ENCODE measurements at regions not wholly inside any gene's neighbourhood (a gene's known extent, or its start where the extent isn't known, plus 50 kb on each side); places are given as distances from the start of the nearest gene placed in this dataset.
"Not testable (repeated sequence)": the region's sequence is repeated elsewhere in the genome, so short reads cannot be mapped to it uniquely, and the experiment has no call there.

GRCh38 chr5:163794993-163795392 lies 289.6 kb downstream of the MAT2B start:
- no peak for DNase-seq

DNA sequence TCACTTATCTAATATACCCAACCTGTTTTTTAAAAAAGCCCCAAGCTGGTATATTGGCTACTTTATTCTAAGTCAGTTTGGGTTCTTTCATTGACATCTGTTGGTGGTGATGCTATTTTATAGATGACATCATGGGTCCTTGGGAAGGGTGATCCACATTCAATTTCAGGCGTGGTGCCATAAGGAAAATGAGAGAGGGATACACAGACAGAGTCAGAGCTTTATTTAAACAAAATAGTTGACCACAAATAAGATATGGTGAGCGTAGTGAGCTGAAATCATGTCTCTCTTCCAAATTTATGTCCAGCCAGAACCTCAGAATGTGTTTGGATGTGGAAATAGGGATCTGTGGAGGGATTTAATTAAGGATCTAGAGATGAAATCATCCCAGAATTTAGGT lies 302.4 kb downstream of the MAT2B start:
- DNase-seq: no peak

- DNase-seq: no peak
Observed at GRCh38 chr5:163809473-163809872, 304.1 kb downstream of the MAT2B start.

GRCh38 chr5:163813900-163814299 lies 308.5 kb downstream of the MAT2B start:
- no peak for DNase-seq

- DNase-seq: no peak
Observed at GRCh38 chr5:163815240-163815791, 309.9 kb downstream of the MAT2B start.

DNA sequence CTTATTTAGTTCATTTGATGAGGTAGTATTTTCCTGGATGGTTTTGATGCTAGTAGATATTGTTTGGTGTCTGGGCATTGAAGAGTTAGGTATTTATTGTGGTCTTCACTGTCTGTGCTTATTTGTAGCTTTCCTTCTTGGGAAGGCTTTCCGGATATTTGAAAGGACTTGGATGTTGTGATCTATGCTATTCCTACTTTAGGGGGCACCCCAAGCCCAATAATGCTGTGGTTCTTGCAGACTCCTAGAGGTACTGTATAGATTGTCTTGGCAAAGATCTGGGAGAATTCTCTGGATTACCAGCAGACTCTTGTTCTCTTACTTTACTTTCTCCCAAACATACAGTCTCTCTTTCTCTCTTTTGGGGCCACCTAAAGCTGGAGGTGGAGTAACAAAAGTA lies 315.7 kb downstream of the MAT2B start:
- no peak for DNase-seq

DNA sequence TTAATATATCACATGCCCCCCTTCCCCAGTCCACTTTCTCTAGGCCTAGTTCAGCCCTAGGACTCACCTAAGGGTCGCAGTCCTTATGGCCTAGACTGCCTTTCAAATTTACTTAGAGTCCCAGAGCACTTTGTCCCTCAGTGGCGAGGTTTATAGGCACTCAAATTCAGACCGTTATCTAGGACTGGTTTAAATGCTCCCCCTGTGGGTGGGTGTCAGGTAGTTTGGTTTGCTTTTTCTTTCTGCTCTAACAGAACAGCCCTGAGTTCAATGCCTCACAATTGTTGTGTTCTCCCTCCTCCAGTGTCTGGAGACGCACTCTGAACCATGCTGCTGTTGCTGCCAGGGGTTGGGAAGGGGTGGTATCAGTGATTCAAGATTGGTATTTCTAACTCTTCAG lies 317.1 kb downstream of the MAT2B start:
- DNase-seq: no peak

DNA sequence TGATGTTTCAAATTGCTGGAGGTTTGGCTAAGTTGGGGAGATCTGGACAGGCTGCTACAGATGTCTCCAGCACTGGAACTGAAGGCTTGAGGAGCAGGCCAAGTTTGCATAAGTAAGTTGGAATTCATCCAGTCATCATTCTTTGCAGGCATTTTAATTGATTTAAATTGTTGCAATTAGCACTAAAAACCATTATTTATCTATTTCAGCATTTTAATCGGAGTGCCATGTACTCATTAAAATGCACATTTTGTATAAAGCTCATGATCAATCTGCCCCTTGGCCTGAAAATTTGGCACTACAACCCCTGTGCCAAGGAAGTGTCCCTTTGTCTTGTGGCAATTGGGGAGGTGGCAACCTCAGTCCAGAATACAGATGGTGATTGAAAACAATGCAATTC lies 320.2 kb downstream of the MAT2B start:
- DNase-seq: no peak

GRCh38 chr5:163826201-163826600 lies 320.8 kb downstream of the MAT2B start:
- DNase-seq: no peak

DNA sequence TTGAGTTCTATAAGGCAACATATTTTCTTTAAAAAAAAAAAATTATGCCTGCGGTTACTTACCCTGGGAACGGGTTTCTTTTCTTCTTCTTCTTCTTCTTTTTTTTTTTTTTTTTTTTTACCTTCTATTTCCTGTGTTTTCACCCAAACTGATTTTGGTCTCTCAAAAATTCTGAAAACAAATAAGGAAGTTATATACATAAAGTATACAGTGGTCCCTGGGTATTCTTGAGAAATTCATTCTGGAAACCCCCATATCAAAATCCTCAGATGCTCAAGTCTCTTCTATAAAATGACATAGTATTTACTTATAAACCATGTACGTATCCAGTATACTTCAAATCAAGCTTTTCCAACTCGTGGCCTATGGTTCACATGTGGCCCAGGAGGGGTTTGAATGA lies 326.7 kb downstream of the MAT2B start:
- no peak for DNase-seq

GRCh38 chr5:163838738-163839137 lies 333.3 kb downstream of the MAT2B start:
- DNase-seq: no peak

- DNase-seq: no peak
Observed at GRCh38 chr5:163846512-163846911, 341.1 kb downstream of the MAT2B start.

DNA sequence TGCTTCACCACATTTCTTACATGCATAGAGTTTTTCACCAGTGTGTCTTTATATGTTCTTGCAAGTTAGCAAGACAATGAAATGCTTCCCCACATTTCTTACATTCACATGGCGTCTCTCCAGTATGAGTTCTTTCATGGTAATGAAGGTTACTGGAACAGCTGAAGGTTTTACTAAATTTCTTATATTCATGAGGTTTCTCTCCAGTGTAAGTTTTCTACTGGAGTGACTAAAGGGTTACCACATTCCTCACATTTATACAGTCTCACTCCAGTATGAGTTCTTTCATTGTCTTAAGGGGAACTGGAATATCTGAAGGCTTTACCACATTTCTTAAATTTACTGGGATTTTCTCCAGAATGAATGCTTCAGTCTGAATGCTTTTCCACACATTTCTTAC lies 350.3 kb downstream of the MAT2B start:
- DNase-seq: no peak

DNA sequence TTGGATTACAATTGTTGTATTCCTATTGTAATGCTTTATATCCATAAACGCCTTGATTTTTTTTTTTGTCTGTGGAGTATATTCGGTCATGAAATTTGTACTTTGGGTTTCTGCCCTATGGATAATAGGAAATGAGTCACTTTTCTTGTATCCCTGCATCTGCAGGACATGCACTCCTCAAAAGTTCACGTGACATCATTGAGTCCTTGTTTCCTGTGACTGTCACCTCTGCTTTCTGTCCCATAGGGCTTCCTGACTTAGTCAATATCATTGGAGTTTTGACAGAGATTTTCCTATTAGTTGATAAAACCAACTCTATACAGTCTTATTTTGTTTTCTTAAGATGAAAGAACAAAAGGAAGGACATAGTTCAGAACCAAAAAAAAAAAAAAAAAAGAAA lies 356.3 kb downstream of the MAT2B start:
- DNase-seq: no peak

DNA sequence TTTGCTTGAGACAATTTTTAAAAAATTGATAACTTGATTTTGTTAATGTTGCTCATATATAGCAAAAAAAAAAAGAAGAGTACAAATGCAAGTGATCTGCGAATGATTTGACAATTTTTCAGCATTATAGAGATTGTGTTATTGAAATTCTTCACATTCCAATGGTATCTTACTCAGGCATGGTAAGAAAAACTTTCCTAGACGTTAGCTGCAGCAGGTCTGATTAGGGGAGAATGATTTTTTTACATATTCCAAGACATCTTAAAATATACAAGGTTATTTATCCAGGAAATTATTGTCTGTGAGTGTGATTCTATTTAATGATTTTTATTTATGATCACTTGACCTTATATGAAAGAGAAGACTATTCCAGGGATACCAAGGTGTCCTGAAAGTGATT lies 361.9 kb downstream of the MAT2B start:
- no peak for DNase-seq

GRCh38 chr5:163867738-163868137 lies 362.3 kb downstream of the MAT2B start:
- no peak for DNase-seq

DNA sequence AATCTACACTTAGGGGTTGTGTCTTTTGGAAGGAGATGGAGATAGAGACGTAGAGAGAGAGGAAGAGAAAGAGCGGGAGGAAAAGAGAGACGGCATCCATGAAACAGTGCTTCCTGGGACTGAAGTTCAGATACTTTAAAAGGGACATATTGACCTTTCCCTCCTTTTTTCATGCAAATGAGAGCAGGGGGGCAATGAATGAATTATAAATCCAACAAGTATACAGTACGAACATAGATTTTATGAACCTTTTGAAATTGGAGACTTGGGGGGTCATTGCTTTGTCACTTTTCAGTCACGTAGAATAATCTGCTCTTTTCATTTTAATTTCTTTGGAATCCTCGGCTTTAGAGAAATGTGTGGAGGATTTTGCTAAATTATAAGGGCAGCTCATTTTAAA lies 364.2 kb downstream of the MAT2B start:
- no peak for DNase-seq

DNA sequence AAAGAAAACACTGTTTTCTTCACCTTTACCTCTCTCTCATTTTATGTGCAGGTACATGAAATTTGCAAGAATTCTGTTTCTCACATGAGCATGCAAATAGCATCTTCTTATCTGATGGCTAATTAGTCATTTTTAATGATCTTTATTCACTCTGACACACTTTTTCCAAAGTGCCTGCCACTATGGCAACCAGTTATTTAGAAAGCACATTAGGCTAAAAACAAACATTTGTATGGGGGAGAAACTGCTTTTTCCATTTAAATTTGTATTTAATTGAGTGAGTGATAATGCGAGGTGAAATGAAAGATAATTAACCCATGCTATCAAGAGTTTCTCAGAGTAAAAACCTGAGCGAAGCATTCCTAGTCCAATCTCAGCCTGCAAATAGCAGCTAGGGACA lies 365.0 kb downstream of the MAT2B start:
- DNase-seq: no peak

DNA sequence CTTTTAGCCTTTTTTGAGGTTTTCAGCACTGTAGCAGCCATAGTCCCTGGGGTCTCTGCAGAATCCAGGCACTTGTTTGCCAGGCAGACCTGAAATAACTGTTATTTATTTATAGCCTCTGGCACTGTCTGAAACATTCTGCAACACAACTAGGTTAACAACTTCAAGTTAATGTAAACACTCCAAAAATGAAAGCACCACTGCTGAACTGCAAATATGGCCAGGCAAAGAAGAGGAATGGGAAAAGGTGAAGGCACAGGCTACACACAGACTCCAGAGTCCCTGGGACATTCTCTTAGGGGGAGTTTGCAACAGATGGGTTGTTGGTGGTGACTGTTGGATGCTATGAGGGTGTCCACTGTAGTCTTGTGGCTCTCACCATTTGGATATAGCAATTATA lies 369.0 kb downstream of the MAT2B start:
- no peak for DNase-seq

- not testable (repeated sequence) for DNase-seq
Observed at GRCh38 chr5:163874912-163875311, 369.5 kb downstream of the MAT2B start.

DNA sequence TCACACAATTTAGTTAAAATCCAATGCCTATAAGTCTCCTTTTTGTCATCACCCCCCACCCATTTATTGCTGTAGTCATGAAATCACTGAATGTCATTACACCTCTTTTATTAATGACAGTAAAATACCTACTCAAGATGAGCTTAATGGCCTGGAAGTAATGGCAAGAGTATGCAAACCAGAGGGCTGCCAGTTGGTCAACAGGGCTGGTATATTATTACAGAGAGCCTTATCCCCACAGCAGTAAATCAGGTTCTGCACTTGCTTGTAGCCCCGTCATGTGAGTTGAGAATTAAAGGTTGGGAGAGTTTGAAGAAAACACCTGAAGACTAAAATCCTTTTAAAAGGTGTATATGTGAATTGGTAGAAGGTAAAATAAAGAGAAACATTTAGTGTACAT lies 372.4 kb downstream of the MAT2B start:
- DNase-seq: no peak

DNA sequence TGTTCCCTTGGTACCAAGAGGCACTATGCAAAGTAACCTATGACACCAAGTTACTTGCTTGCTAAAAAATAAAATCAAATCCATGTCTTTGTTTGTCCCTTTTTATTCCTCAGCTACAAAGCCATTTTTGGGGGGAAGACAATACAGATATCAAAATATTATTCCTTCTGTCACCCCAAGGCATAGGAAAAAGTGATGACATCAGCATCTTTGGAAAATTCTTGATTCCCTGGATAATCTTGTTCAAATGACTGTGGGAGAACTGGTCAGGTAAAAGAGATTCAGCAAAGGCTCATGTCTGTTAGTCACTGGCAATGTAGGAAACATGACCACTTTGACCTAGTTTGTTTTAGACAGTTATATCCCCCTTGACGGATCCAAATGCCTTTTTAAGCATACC lies 373.1 kb downstream of the MAT2B start:
- DNase-seq: no peak

DNA sequence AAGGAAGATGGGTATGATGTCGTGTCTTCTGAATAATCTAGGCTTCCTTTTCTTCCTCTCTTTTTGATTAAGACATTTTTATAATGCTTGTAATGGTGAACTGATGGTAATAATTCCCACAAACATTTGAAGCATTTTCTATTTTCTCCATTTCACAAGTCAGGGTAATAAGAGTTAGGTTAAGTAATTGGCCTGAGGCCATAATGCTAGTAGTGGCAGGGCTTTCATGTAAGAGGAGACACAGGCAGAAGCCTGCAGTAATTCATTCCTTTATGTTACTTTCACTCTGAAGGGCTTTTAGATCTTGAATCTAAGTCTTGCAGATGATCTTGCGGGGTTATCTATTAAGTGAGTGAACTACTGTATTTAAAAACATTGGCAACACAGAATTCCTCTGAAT lies 374.9 kb downstream of the MAT2B start:
- no peak for DNase-seq

GRCh38 chr5:163885117-163885516 lies 379.7 kb downstream of the MAT2B start:
- DNase-seq: no peak

- DNase-seq: no peak
Observed at GRCh38 chr5:163887854-163888253, 382.4 kb downstream of the MAT2B start.

DNA sequence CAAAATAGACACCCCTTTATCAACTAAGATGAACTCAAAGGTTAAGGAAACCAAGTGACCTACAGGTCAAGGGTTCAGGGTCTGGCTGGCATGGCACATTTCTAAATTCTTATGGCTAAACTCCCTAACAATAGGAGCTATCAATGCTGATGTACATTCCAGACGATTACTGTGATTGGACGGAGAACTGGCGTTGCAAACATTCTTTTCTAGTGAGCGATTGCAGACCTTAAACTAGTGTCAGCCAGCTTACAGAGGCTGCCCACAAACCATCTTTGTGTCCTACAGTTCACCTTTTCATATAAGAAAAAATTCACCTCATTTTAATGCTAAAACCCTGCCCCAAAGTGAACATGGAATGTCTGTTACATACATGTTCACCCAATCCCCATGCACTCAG lies 382.9 kb downstream of the MAT2B start:
- no peak for DNase-seq

Data from stimulated activated CD4-positive, alpha-beta T cell treated with anti-CD3 and anti-CD28 coated beads, Interleukin-2, amount 100 ng/mL, for 48 hours (primary cell).